Fibroblast of mammary gland (primary cell): ENCODE measurements at regions not wholly inside any gene's neighbourhood (a gene's known extent, or its start where the extent isn't known, plus 50 kb on each side); places are given as distances from the start of the nearest gene placed in this dataset.
"Not testable (repeated sequence)": the region's sequence is repeated elsewhere in the genome, so short reads cannot be mapped to it uniquely, and the experiment has no call there.

Experiments used
- DNase-seq: peaks from one replicate; pipeline ENCODE4 v3.0.0-alpha.2; 2010; ENCODE audit warnings: low read depth
- H3K4me3 ChIP-seq: 2 replicates; pipeline ENCODE4 v1.5.1; 2011; ENCODE audit warnings: low read depth, mild to moderate bottlenecking, low read length, moderate library complexity; ENCODE audit not compliant: control insufficient read depth
- CTCF ChIP-seq: conservative IDR thresholded peaks from 2 replicates; pipeline ENCODE4 v1.5.1; 2011; ENCODE audit warnings: low read depth, low read length, inconsistent platforms; ENCODE audit not compliant: control insufficient read depth, insufficient read depth

GRCh38 chr3:115204475-115204874 lies 57.4 kb upstream of the ZBTB20 start:
- no peak overlapping the region for H3K4me3 ChIP-seq
- TF ChIP-seq CTCF = no peak
- no peak for DNase-seq

GRCh38 chr3:115208066-115208750 lies 61.1 kb upstream of the ZBTB20 start:
- no peak overlapping the region for H3K4me3 ChIP-seq
- no peak for DNase-seq
- TF ChIP-seq CTCF = no peak

GRCh38 chr3:115211810-115212492 lies 64.9 kb upstream of the ZBTB20 start:
- DNase-seq = no peak
- H3K4me3 ChIP-seq = no peak overlapping the region
- no peak for TF ChIP-seq CTCF

GRCh38 chr3:115212615-115213014 lies 65.5 kb upstream of the ZBTB20 start:
- TF ChIP-seq CTCF = no peak
- no peak for DNase-seq
- no peak overlapping the region for H3K4me3 ChIP-seq

GRCh38 chr3:115213052-115213451 lies 66.0 kb upstream of the ZBTB20 start:
- not testable (repeated sequence) for H3K4me3 ChIP-seq, DNase-seq

GRCh38 chr3:115217292-115217677 lies 70.2 kb upstream of the ZBTB20 start:
- TF ChIP-seq CTCF = no peak
- DNase-seq = no peak
- no peak overlapping the region for H3K4me3 ChIP-seq

- peak; percentile 75 for TF ChIP-seq CTCF
- H3K4me3 ChIP-seq = no peak overlapping the region
- peak; percentile 79 for DNase-seq
Measured at GRCh38 chr3:115217678-115218451, 70.8 kb upstream of the ZBTB20 start.
